HepG2 (cell line): ENCODE measurements at regions not wholly inside any gene's neighbourhood (a gene's known extent, or its start where the extent isn't known, plus 50 kb on each side); places are given as distances from the start of the nearest gene placed in this dataset.

Experiments used
- FOXO1 ChIP-seq: sonication (generic); formaldehyde crosslinking; IDR thresholded peaks from 2 replicates; pipeline ENCODE4 v1.4.0; 2020; ENCODE audit warnings: missing genetic modification reagents
- JDP2 ChIP-seq: sonication (generic); formaldehyde crosslinking; IDR thresholded peaks from 2 replicates; pipeline ENCODE4 v1.8.1; 2022; ENCODE audit warnings: missing genetic modification reagents, borderline replicate concordance
- KDM4B ChIP-seq: sonication (generic); formaldehyde crosslinking; IDR thresholded peaks from 2 replicates; pipeline ENCODE4 v1.4.0; 2020; ENCODE audit warnings: missing genetic modification reagents
- KLF16 ChIP-seq, 2 experiments: sonication (generic) in 1 of 2; formaldehyde crosslinking in 1 of 2; IDR thresholded peaks; 2 replicates each; pipeline versions ENCODE4 v1.6.1 to v1.8.0; 2016 to 2023; ENCODE audit warnings: missing genetic modification reagents in 2 of 2, missing compliant biosample characterization in 1 of 2
- NFKB2 ChIP-seq: sonication (generic); formaldehyde crosslinking; IDR thresholded peaks from 2 replicates; pipeline ENCODE4 v1.4.0; 2020; ENCODE audit warnings: missing genetic modification reagents, borderline replicate concordance
- NKX3-1 ChIP-seq: sonication (generic); formaldehyde crosslinking; IDR thresholded peaks from 2 replicates; pipeline ENCODE4 v1.5.0; 2020; ENCODE audit warnings: missing genetic modification reagents
- WIZ ChIP-seq: sonication (generic); formaldehyde crosslinking; IDR thresholded peaks from 2 replicates; pipeline ENCODE4 v1.5.1; 2020; ENCODE audit warnings: mild to moderate bottlenecking, missing genetic modification reagents
- ZNF224 ChIP-seq: sonication (generic); formaldehyde crosslinking; IDR thresholded peaks from 2 replicates; pipeline ENCODE4 v1.5.0; 2020; ENCODE audit warnings: mild to moderate bottlenecking, missing genetic modification reagents
- ZNF33B ChIP-seq: sonication (generic); formaldehyde crosslinking; IDR thresholded peaks from 2 replicates; pipeline ENCODE4 v1.5.1; 2020; ENCODE audit warnings: mild to moderate bottlenecking, missing genetic modification reagents
- ZNF543 ChIP-seq: sonication (generic); formaldehyde crosslinking; IDR thresholded peaks from 2 replicates; pipeline ENCODE4 v1.4.0; 2020; ENCODE audit warnings: mild to moderate bottlenecking, missing genetic modification reagents
- ZNF75D ChIP-seq: sonication (generic); formaldehyde crosslinking; IDR thresholded peaks from 2 replicates; pipeline ENCODE4 v1.8.1; 2023; ENCODE audit warnings: missing genetic modification reagents, mild to moderate bottlenecking, borderline replicate concordance
- ZNF776 ChIP-seq: sonication (generic); formaldehyde crosslinking; IDR thresholded peaks from 2 replicates; pipeline ENCODE4 v1.4.0; 2020; ENCODE audit warnings: mild to moderate bottlenecking, missing genetic modification reagents
- ZNF788 ChIP-seq: sonication (generic); formaldehyde crosslinking; IDR thresholded peaks from 2 replicates; pipeline ENCODE4 v1.5.0; 2020; ENCODE audit warnings: mild to moderate bottlenecking, missing genetic modification reagents, borderline replicate concordance
- TF ChIP-seq, protein P1 (sequence below): sonication (generic); formaldehyde crosslinking; IDR thresholded peaks from 2 replicates; pipeline ENCODE4 v1.4.0; 2020; ENCODE audit warnings: missing genetic modification reagents, borderline replicate concordance
- TF ChIP-seq, protein P2 (sequence below): sonication (generic); formaldehyde crosslinking; IDR thresholded peaks from 2 replicates; pipeline ENCODE4 v1.8.0; 2022; ENCODE audit warnings: mild to moderate bottlenecking, missing genetic modification reagents

DNA sequence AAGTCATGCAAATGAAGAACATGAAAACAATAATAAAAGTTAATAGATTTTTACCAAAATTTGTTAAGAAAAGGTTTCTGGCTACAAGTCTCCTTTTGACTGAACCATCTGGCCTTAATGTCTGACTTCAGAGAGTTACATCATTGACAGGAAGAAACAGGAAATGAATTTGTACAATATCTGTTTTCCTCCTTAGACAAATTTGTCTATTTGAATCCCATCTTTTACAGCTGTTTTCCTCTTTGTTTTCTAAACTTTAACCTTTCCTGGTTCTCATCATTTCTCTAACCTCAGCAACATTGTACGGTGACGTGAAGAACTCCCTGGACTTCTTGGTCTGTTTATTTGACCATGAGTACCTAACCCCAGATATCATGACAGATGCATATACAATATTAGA lies 567.5 kb upstream of the RIOK2 start (continued):
- no peak for TF ChIP-seq NFKB2
- no peak for TF ChIP-seq ZNF33B (CRISPR knock-in tag)
- TF ChIP-seq, protein P1, sequence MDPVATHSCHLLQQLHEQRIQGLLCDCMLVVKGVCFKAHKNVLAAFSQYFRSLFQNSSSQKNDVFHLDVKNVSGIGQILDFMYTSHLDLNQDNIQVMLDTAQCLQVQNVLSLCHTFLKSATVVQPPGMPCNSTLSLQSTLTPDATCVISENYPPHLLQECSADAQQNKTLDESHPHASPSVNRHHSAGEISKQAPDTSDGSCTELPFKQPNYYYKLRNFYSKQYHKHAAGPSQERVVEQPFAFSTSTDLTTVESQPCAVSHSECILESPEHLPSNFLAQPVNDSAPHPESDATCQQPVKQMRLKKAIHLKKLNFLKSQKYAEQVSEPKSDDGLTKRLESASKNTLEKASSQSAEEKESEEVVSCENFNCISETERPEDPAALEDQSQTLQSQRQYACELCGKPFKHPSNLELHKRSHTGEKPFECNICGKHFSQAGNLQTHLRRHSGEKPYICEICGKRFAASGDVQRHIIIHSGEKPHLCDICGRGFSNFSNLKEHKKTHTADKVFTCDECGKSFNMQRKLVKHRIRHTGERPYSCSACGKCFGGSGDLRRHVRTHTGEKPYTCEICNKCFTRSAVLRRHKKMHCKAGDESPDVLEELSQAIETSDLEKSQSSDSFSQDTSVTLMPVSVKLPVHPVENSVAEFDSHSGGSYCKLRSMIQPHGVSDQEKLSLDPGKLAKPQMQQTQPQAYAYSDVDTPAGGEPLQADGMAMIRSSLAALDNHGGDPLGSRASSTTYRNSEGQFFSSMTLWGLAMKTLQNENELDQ (CRISPR knock-in tag) = no peak
- TF ChIP-seq KDM4B (CRISPR knock-in tag) = no peak
- no peak for TF ChIP-seq WIZ (CRISPR knock-in tag)
- no peak for TF ChIP-seq ZNF543
- no peak for TF ChIP-seq FOXO1 (CRISPR knock-in tag)
- TF ChIP-seq JDP2 (CRISPR knock-in tag) = no peak
- TF ChIP-seq ZNF224 (CRISPR knock-in tag) = no peak
- no peak for TF ChIP-seq ZNF75D
- no peak for TF ChIP-seq ZNF788 (CRISPR knock-in tag)
- TF ChIP-seq KLF16 (CRISPR knock-in tag; IDR thresholded peaks at IDR 0.05) = no peak
- no peak for TF ChIP-seq NKX3-1 (CRISPR knock-in tag)
- TF ChIP-seq, protein P2, sequence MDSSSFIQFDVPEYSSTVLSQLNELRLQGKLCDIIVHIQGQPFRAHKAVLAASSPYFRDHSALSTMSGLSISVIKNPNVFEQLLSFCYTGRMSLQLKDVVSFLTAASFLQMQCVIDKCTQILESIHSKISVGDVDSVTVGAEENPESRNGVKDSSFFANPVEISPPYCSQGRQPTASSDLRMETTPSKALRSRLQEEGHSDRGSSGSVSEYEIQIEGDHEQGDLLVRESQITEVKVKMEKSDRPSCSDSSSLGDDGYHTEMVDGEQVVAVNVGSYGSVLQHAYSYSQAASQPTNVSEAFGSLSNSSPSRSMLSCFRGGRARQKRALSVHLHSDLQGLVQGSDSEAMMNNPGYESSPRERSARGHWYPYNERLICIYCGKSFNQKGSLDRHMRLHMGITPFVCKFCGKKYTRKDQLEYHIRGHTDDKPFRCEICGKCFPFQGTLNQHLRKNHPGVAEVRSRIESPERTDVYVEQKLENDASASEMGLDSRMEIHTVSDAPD = no peak
- TF ChIP-seq ZNF776 (CRISPR knock-in tag) = no peak
